NT2/D1 (cell line): ENCODE measurements at regions not wholly inside any gene's neighbourhood (a gene's known extent, or its start where the extent isn't known, plus 50 kb on each side); places are given as distances from the start of the nearest gene placed in this dataset.
"Not testable (repeated sequence)": the region's sequence is repeated elsewhere in the genome, so short reads cannot be mapped to it uniquely, and the experiment has no call there.

ENCODE experiments used
- DNase-seq: peaks from one replicate; pipeline ENCODE4 v3.0.0-alpha.2; 2011; ENCODE audit warnings: low read depth, low spot score
- H3K27me3 ChIP-seq: 2 replicates; pipeline ENCODE4 v1.6.0; 2011; ENCODE audit warnings: mild to moderate bottlenecking; ENCODE audit not compliant: insufficient read length, insufficient read depth
- H3K36me3 ChIP-seq: 2 replicates; pipeline ENCODE4 v1.6.1; 2011; ENCODE audit warnings: mild to moderate bottlenecking, low read length, mixed read lengths; ENCODE audit not compliant: insufficient read depth, insufficient read length
- H3K4me1 ChIP-seq: 2 replicates; pipeline ENCODE4 v1.5.1; 2011; ENCODE audit not compliant: insufficient read depth, insufficient read length
- H3K4me3 ChIP-seq: 2 replicates; pipeline ENCODE4 v1.5.1; 2011; ENCODE audit warnings: low read depth; ENCODE audit not compliant: insufficient read length
- H3K9ac ChIP-seq: 2 replicates; pipeline ENCODE4 v1.6.0; 2011; ENCODE audit warnings: low read depth; ENCODE audit not compliant: insufficient read length
- H3K9me3 ChIP-seq: 2 replicates; pipeline ENCODE4 v1.5.1; 2011; ENCODE audit warnings: mild to moderate bottlenecking, low read length; ENCODE audit not compliant: insufficient read depth
- SUZ12 ChIP-seq: IDR thresholded peaks from 2 replicates; pipeline ENCODE4 v1.6.1; 2011; ENCODE audit not compliant: insufficient read length, insufficient read depth; ENCODE audit errors: extremely low read depth
- YY1 ChIP-seq: IDR thresholded peaks from 2 replicates; pipeline ENCODE4 v1.6.1; 2011; ENCODE audit not compliant: insufficient read length, insufficient read depth
- ZNF274 ChIP-seq: IDR thresholded peaks from 2 replicates; pipeline ENCODE4 v1.6.1; 2011; ENCODE audit warnings: mild to moderate bottlenecking, low read depth, low read length

- H3K9ac ChIP-seq = no peak overlapping the region
- DNase-seq = no peak
- TF ChIP-seq SUZ12 (no peak), YY1 (no peak), ZNF274 (no peak)
Measured at GRCh38 chr18:22515250-22515649, 97.5 kb upstream of the CTAGE1 start.

GRCh38 chr18:22517356-22517755 lies 99.6 kb upstream of the CTAGE1 start:
- no peak for TF ChIP-seq ZNF274
- TF ChIP-seq YY1 = no peak
- TF ChIP-seq SUZ12 = no peak
- H3K27me3 ChIP-seq = no peaks in the 10 kb centered on the region
- DNase-seq = no peak
- H3K9ac ChIP-seq = no peak overlapping the region
- H3K36me3 ChIP-seq = no peaks in the 10 kb centered on the region
- H3K4me1 ChIP-seq = no peaks in the 10 kb centered on the region
- H3K4me3 ChIP-seq = no peak overlapping the region
- H3K9me3 ChIP-seq = no peaks in the 10 kb centered on the region

More at GRCh38 chr18:22515250-22515649, 97.5 kb upstream of the CTAGE1 start:
- H3K27me3 ChIP-seq = no peaks in the 10 kb centered on the region
- H3K4me3 ChIP-seq = no peak overlapping the region
- no peaks in the 10 kb centered on the region for H3K36me3 ChIP-seq
- no peaks in the 10 kb centered on the region for H3K4me1 ChIP-seq
- no peaks in the 10 kb centered on the region for H3K9me3 ChIP-seq

- Histone ChIP-seq H3K4me1 (no peaks in the 10 kb centered on the region), H3K9me3 (no peaks in the 10 kb centered on the region), H3K36me3 (no peaks in the 10 kb centered on the region), H3K9ac (no peak overlapping the region), H3K4me3 (no peak overlapping the region), H3K27me3 (no peaks in the 10 kb centered on the region)
- no peak for DNase-seq
- no peak for TF ChIP-seq ZNF274
- TF ChIP-seq YY1 = no peak
- no peak for TF ChIP-seq SUZ12
Measured at GRCh38 chr18:22521026-22521707, 103.5 kb upstream of the CTAGE1 start.

- no peak for TF ChIP-seq SUZ12
- TF ChIP-seq YY1 = no peak
- TF ChIP-seq ZNF274 = no peak
- DNase-seq = no peak
- H3K9me3 ChIP-seq = no peaks in the 10 kb centered on the region; the same call in 1 of the 2 replicates
- no peak overlapping the region for H3K4me3 ChIP-seq
- no peaks in the 10 kb centered on the region for H3K36me3 ChIP-seq
- no peak overlapping the region for H3K9ac ChIP-seq
- no peaks in the 10 kb centered on the region for H3K27me3 ChIP-seq
- no peaks in the 10 kb centered on the region for H3K4me1 ChIP-seq
Measured at GRCh38 chr18:22523481-22523880, 105.8 kb upstream of the CTAGE1 start.

GRCh38 chr18:22524783-22525182 lies 107.1 kb upstream of the CTAGE1 start:
- no peak overlapping the region for H3K9ac ChIP-seq
- no peaks in the 10 kb centered on the region for H3K36me3 ChIP-seq
- H3K4me1 ChIP-seq = no peaks in the 10 kb centered on the region
- no peak overlapping the region for H3K4me3 ChIP-seq
- DNase-seq = no peak
- no peaks in the 10 kb centered on the region for H3K27me3 ChIP-seq
- TF ChIP-seq YY1 = no peak
- no peak for TF ChIP-seq SUZ12
- no peak for TF ChIP-seq ZNF274
- H3K9me3 ChIP-seq = no peaks in the 10 kb centered on the region; the same call in 1 of the 2 replicates

- no peak for DNase-seq
- Histone ChIP-seq H3K9ac (no peak overlapping the region), H3K9me3 (no peaks in the 10 kb centered on the region; the same call in 1 of the 2 replicates), H3K4me3 (no peak overlapping the region), H3K4me1 (no peaks in the 10 kb centered on the region), H3K36me3 (no peaks in the 10 kb centered on the region), H3K27me3 (no peaks in the 10 kb centered on the region)
- TF ChIP-seq ZNF274 (no peak), SUZ12 (no peak), YY1 (no peak)
Measured at GRCh38 chr18:22525313-22525712, 107.6 kb upstream of the CTAGE1 start.

GRCh38 chr18:22525883-22526282 lies 108.2 kb upstream of the CTAGE1 start:
- H3K9ac ChIP-seq = no peak overlapping the region
- TF ChIP-seq YY1 = no peak
- no peak for TF ChIP-seq ZNF274
- TF ChIP-seq SUZ12 = no peak
- no peaks in the 10 kb centered on the region for H3K27me3 ChIP-seq
- no peaks in the 10 kb centered on the region for H3K36me3 ChIP-seq
- H3K4me1 ChIP-seq = no peaks in the 10 kb centered on the region
- H3K9me3 ChIP-seq = no peaks in the 10 kb centered on the region; the same call in 1 of the 2 replicates
- H3K4me3 ChIP-seq = no peak overlapping the region
- DNase-seq = no peak

GRCh38 chr18:22528291-22528690 lies 110.6 kb upstream of the CTAGE1 start:
- DNase-seq = no peak
- Histone ChIP-seq H3K36me3 (no peaks in the 10 kb centered on the region), H3K4me3 (no peak overlapping the region), H3K4me1 (no peaks in the 10 kb centered on the region), H3K9ac (no peak overlapping the region), H3K27me3 (no peaks in the 10 kb centered on the region), H3K9me3 (no peaks in the 10 kb centered on the region; the same call in 1 of the 2 replicates)
- TF ChIP-seq YY1 = no peak
- TF ChIP-seq SUZ12 = no peak
- TF ChIP-seq ZNF274 = no peak

GRCh38 chr18:22534706-22535105 lies 117.0 kb upstream of the CTAGE1 start:
- not testable (repeated sequence) for H3K9me3 ChIP-seq, H3K27me3 ChIP-seq

More at GRCh38 chr18:22534706-22535105, 117.0 kb upstream of the CTAGE1 start:
- H3K4me3 ChIP-seq, H3K4me1 ChIP-seq, H3K36me3 ChIP-seq, H3K9ac ChIP-seq, DNase-seq: not testable (repeated sequence)
